Activated CD4-positive, alpha-beta T cell treated with anti-CD3 and anti-CD28 coated beads, Interleukin-2, amount 50 U/mL, for 24 hours (primary cell): ENCODE measurements at regions not wholly inside any gene's neighbourhood (a gene's known extent, or its start where the extent isn't known, plus 50 kb on each side); places are given as distances from the start of the nearest gene placed in this dataset.
A peak's percentile ranks its signal among the peaks of the same experiment; 100 is the strongest.

ENCODE experiments used
- DNase-seq, 2 donors: peaks; one replicate each; pipeline ENCODE4 v3.0.0-alpha.2; 2020; ENCODE audit warnings: low read depth in 1 of 2, low spot score in 1 of 2

DNA sequence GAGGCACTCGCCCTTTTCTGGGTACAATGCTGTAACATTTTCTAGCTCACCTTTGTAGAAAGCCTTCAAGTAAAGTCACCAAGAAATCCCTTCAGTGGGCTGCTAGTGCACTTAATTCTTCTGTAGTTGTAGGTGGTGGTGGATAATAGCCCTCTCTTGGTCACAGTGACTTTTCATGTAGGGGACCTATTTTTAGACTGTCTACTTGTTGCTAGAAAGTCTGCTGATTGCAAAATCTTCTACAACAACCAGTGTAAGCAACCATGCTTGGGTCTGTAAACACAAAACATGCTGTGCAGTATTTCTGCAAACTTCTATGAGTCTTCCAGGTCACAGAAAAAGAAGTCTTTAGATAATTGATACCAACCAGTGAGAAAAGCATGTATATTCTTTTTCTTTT, 55.6 kb downstream of the PBDC1 start:
- no peak for DNase-seq

DNA sequence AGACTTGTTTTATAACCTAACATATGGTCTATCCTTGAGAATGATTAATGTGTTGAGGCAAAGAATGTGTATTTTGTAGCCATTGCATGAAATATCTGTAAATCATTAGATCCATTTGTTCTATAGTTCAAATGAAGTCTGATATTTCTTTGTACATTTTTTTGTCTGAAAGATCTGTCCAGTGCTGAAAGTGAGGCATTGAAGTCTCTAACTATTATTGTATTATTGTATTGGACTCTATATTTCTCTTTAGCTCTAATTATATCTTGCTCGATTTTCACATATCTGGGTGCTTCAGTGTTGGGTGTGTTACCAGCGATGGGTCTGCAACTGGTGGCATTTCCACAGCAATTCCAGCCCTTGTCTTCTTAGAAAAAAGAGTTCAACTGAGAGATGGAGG, 76.0 kb downstream of the PBDC1 start:
- no peak for DNase-seq

DNA sequence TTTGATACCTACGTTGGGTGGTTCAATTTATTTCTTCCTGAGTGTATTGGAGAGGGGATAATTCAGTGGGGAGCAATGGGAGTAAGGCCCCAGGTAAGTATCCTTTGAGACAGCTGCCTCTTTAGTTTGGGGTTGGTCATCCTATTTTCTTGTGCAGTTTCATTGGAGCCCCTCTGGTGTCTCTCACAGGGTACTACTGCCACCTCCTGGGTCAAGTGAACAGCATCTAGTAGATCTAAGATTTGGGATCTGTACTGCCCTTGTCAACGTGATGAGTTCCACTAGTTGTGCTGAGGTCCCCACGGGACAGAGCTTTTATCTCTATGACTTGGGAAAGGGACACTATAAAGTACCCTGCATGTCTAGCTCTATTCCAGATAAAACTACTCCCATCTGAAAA, 80.6 kb downstream of the PBDC1 start:
- peak; percentile 0 for DNase-seq

DNA sequence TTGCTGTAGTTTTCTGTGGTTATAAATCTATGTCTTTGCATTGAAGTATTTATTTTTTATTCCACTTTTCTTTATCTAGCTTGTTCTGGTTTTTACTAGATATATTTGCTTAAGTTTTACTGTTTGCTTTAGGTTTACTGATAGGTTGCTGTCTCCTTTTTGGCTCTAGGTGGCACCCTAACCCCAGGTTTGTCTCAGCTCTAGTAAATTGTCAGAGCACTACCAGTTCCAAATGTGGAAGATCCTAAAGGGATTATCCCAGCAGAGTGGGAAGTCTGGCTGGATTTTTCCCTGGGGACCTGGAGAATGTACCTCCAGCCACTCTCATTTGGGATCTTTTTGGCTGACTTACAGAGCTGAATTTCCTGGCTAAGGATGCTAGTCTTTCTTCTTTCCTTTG, 106.1 kb downstream of the PBDC1 start:
- DNase-seq: peak; percentile 0 to 12
